ENCODE measurements at regions not wholly inside any gene's neighbourhood (a gene's known extent, or its start where the extent isn't known, plus 50 kb on each side); places are given as distances from the start of the nearest gene placed in this dataset.

- Histone ChIP-seq H3K9me3 (ENCODE audit: control insufficient read depth in 4 of 4, low read length in 3 of 4) (no peaks in the 10 kb centered on the region), H3K4me1 (ENCODE audit: control insufficient read depth in 4 of 4, insufficient read depth in 4 of 4, low read length in 3 of 4) (peaks cover 0 to 22% (median 14%) of the 10 kb centered on the region in 4 donors), H3K36me3 (ENCODE audit: control insufficient read depth in 4 of 4, insufficient read depth in 3 of 4, low read depth in 1 of 4, low read length in 3 of 4) (no peaks in the 10 kb centered on the region), H3K9ac (ENCODE audit: low read depth in 1 of 2, low read length in 2 of 2) (no peak overlapping the region), H3K4me3 (ENCODE audit: low read depth in 1 of 3, low read length in 3 of 3) (no peak overlapping the region), H3K27ac (ENCODE audit: low read depth in 1 of 2, low read length in 2 of 2) (no peak overlapping the region), H3K27me3 (ENCODE audit: control insufficient read depth in 4 of 4, insufficient read depth in 4 of 4, low read length in 3 of 4) (no peaks in the 10 kb centered on the region)
- no peak for DNase-seq (ENCODE audit: low spot score)
- 22% methylated on average over 1 of the region's 1 CpG for WGBS
- TF ChIP-seq SP1 (IDR thresholded peaks at IDR 0.05): no peak
Observed at GRCh38 chr1:91129017-91129416, 107.2 kb upstream of the ZNF644 start.

GRCh38 chr1:91124989-91125417, 103.2 kb upstream of the ZNF644 start:
- Histone ChIP-seq H3K27me3 (ENCODE audit: control insufficient read depth in 4 of 4, insufficient read depth in 4 of 4, low read length in 3 of 4) (no peaks in the 10 kb centered on the region), H3K9ac (ENCODE audit: low read depth in 1 of 2, low read length in 2 of 2) (no peak overlapping the region), H3K27ac (ENCODE audit: low read depth in 1 of 2, low read length in 2 of 2) (no peak overlapping the region), H3K4me1 (ENCODE audit: control insufficient read depth in 4 of 4, insufficient read depth in 4 of 4, low read length in 3 of 4) (peaks cover 11 to 54% (median 46%) of the 10 kb centered on the region in 4 donors), H3K36me3 (ENCODE audit: control insufficient read depth in 4 of 4, insufficient read depth in 3 of 4, low read depth in 1 of 4, low read length in 3 of 4) (no peaks in the 10 kb centered on the region), H3K4me3 (ENCODE audit: low read depth in 1 of 3, low read length in 3 of 3) (no peak overlapping the region), H3K9me3 (ENCODE audit: control insufficient read depth in 4 of 4, low read length in 3 of 4) (no peaks in the 10 kb centered on the region)
- no peak for DNase-seq (ENCODE audit: low spot score)
- 79% methylated on average over 3 of the region's 3 CpGs for WGBS
- TF ChIP-seq HNF4A (conservative IDR thresholded peaks at IDR 0.05) (no peak), FOXA1 (IDR thresholded peaks at IDR 0.05) (no peak), RAD21 (IDR thresholded peaks at IDR 0.05) (no peak), TAF1 (conservative IDR thresholded peaks at IDR 0.05) (no peak), YY1 (IDR thresholded peaks at IDR 0.05) (no peak), CTCF (IDR thresholded peaks at IDR 0.05; ENCODE audit: low read depth, low read length, missing input control) (no peak)

- H3K27me3 ChIP-seq (ENCODE audit: control insufficient read depth in 4 of 4, insufficient read depth in 4 of 4, low read length in 3 of 4): no peaks in the 10 kb centered on the region
- H3K27ac ChIP-seq (ENCODE audit: low read depth in 1 of 2, low read length in 2 of 2): no peak overlapping the region
- no peaks in the 10 kb centered on the region for H3K9me3 ChIP-seq (ENCODE audit: control insufficient read depth in 4 of 4, low read length in 3 of 4)
- H3K4me1 ChIP-seq (ENCODE audit: control insufficient read depth in 4 of 4, insufficient read depth in 4 of 4, low read length in 3 of 4): peaks cover 11 to 48% (median 41%) of the 10 kb centered on the region in 4 donors
- H3K9ac ChIP-seq (ENCODE audit: low read depth in 1 of 2, low read length in 2 of 2): no peak overlapping the region
- no peak for TF ChIP-seq ZBTB33 (IDR thresholded peaks at IDR 0.05)
- TF ChIP-seq TAF1 (conservative IDR thresholded peaks at IDR 0.05): no peak
- no peak for TF ChIP-seq RAD21 (IDR thresholded peaks at IDR 0.05)
- TF ChIP-seq FOXA2 (IDR thresholded peaks at IDR 0.05): no peak
- TF ChIP-seq EGR1 (IDR thresholded peaks at IDR 0.05; ENCODE audit: low read depth in 2 of 2): no peak
- no peak for TF ChIP-seq HNF4A (conservative IDR thresholded peaks at IDR 0.05)
- TF ChIP-seq FOXA1 (IDR thresholded peaks at IDR 0.05): no peak
- TF ChIP-seq JUND (IDR thresholded peaks at IDR 0.05): no peak
- TF ChIP-seq REST (IDR thresholded peaks at IDR 0.05): no peak
- no peak for TF ChIP-seq YY1 (IDR thresholded peaks at IDR 0.05)
- H3K4me3 ChIP-seq (ENCODE audit: low read depth in 1 of 3, low read length in 3 of 3): no peak overlapping the region
- WGBS: 86% methylated on average over 6 of the region's 6 CpGs
- DNase-seq (ENCODE audit: low spot score): no peak
- H3K36me3 ChIP-seq (ENCODE audit: control insufficient read depth in 4 of 4, insufficient read depth in 3 of 4, low read depth in 1 of 4, low read length in 3 of 4): no peaks in the 10 kb centered on the region
Observed at GRCh38 chr1:91124290-91124985, 102.6 kb upstream of the ZNF644 start.

All from liver (tissue), 8 donors.